ENCODE measurements at regions not wholly inside any gene's neighbourhood (a gene's known extent, or its start where the extent isn't known, plus 50 kb on each side); places are given as distances from the start of the nearest gene placed in this dataset.
"Not testable (repeated sequence)": the region's sequence is repeated elsewhere in the genome, so short reads cannot be mapped to it uniquely, and the experiment has no call there.

- intact Hi-C loops (cut with micrococcal nuclease) = loop anchor here (2.0 kb wide), 1 partner anchor 15 kb away; no protein-coding TSS in a partner anchor
- H3K27ac Mint-ChIP-seq = peak overlapping the region in 1 of 7 donors; percentile 10
Observed at GRCh38 chr5:99019812-99020697, 91.2 kb upstream of the CHD1 start.

DNA sequence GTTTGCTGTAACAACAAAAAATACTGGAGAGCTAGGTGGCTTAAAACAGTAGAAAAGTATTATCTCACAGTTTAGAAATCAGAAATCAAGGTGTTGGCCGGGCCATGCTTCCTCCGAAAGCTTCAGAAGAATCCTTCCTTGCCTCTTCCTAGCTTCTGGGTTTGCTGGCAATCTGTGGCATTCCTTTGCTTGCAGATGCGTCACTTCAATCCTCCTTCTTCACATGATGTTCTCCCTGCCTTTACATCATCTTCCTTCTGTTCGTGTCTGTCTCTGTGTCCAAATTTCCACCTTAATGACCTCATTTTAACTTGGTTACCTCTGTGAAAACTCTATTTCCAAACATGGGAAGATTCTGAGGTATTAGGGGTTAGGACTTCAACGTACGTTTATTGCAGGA is 90.4 kb upstream of the CHD1 start:
- POLR2A ChIA-PET (ENCODE audit: partially characterized antibody) = interaction anchor here (2.0 kb wide), 1 partner anchor 90 kb away, joined by 7 read pairs; the partner anchor contains the start of gene CHD1
- Histone ChIP-seq H3K36me3 (ENCODE audit: insufficient read depth, low read length) (no peaks in the 10 kb centered on the region), H3K27ac (ENCODE audit: low read depth, low read length) (no peak overlapping the region), H3K27me3 (ENCODE audit: insufficient read depth, low read length) (no peaks in the 10 kb centered on the region), H3K4me1 (ENCODE audit: insufficient read depth, low read length) (no peaks in the 10 kb centered on the region), H3K9me3 (ENCODE audit: control insufficient read depth in 1 of 2, low read length in 2 of 2) (no peaks in the 10 kb centered on the region), H3K4me3 (ENCODE audit: low read length in 2 of 2) (no peak overlapping the region)
- H3K4me1 Mint-ChIP-seq = peaks cover 0 to 6% (median 3%) of the 10 kb centered on the region in 4 donors
- intact Hi-C loops (cut with micrococcal nuclease) = no loop called here
- no peaks in the 10 kb centered on the region for H3K36me3 Mint-ChIP-seq
- no peak overlapping the region for H3K4me3 Mint-ChIP-seq
- CTCF ChIA-PET (ENCODE audit: partially characterized antibody) = interaction anchor here (1.0 kb wide), 1 partner anchor 41 kb away, joined by 4 read pairs; no protein-coding TSS in a partner anchor
- no peak for DNase-seq
- H3K27me3 Mint-ChIP-seq = no peaks in the 10 kb centered on the region
- H3K27ac Mint-ChIP-seq = no peak overlapping the region
- no peaks in the 10 kb centered on the region for H3K9me3 Mint-ChIP-seq

More at GRCh38 chr5:99019812-99020697, 91.2 kb upstream of the CHD1 start:
- Histone ChIP-seq H3K27ac (ENCODE audit: low read depth, low read length) (no peak overlapping the region), H3K36me3 (ENCODE audit: insufficient read depth, low read length) (no peaks in the 10 kb centered on the region), H3K4me1 (ENCODE audit: insufficient read depth, low read length) (no peaks in the 10 kb centered on the region), H3K27me3 (ENCODE audit: insufficient read depth, low read length) (no peaks in the 10 kb centered on the region), H3K4me3 (ENCODE audit: low read length in 2 of 2) (no peak overlapping the region), H3K9me3 (ENCODE audit: control insufficient read depth in 1 of 2, low read length in 2 of 2) (no peaks in the 10 kb centered on the region)
- CTCF ChIA-PET (ENCODE audit: partially characterized antibody) = no interaction called here
- peaks cover 0 to 6% (median 3%) of the 10 kb centered on the region in 4 donors for H3K4me1 Mint-ChIP-seq
- H3K4me3 Mint-ChIP-seq = no peak overlapping the region
- POLR2A ChIA-PET (ENCODE audit: partially characterized antibody) = interaction anchor here (2.0 kb wide), 1 partner anchor 91 kb away, joined by 7 read pairs; the partner anchor contains the start of gene CHD1
- no peak for DNase-seq
- no peaks in the 10 kb centered on the region for H3K36me3 Mint-ChIP-seq
- H3K9me3 Mint-ChIP-seq = no peaks in the 10 kb centered on the region
- no peaks in the 10 kb centered on the region for H3K27me3 Mint-ChIP-seq

- intact Hi-C loops (cut with micrococcal nuclease) = no loop called here
- Mint-ChIP-seq H3K4me1 (peaks cover 4 to 6% (median 6%) of the 10 kb centered on the region in 4 donors), H3K4me3 (no peak overlapping the region), H3K27ac (no peak overlapping the region), H3K36me3 (no peaks in the 10 kb centered on the region), H3K9me3 (peaks cover 0 to 5% (median 0%) of the 10 kb centered on the region in 8 donors), H3K27me3 (no peaks in the 10 kb centered on the region)
- POLR2A ChIA-PET (ENCODE audit: partially characterized antibody) = no interaction called here
- peaks cover under 1% of the 10 kb centered on the region for H3K4me1 ChIP-seq (ENCODE audit: insufficient read depth, low read length)
- DNase-seq = no peak
- H3K36me3 ChIP-seq (ENCODE audit: insufficient read depth, low read length) = no peaks in the 10 kb centered on the region
- H3K27ac ChIP-seq (ENCODE audit: low read depth, low read length) = no peak overlapping the region
- H3K27me3 ChIP-seq (ENCODE audit: insufficient read depth, low read length) = no peaks in the 10 kb centered on the region
- CTCF ChIA-PET (ENCODE audit: partially characterized antibody) = no interaction called here
- no peaks in the 10 kb centered on the region for H3K9me3 ChIP-seq (ENCODE audit: control insufficient read depth in 1 of 2, low read length in 2 of 2)
- H3K4me3 ChIP-seq (ENCODE audit: low read length in 2 of 2) = no peak overlapping the region
Observed at GRCh38 chr5:99010294-99010693, 81.5 kb upstream of the CHD1 start.

GRCh38 chr5:99008009-99008408 is 79.2 kb upstream of the CHD1 start:
- H3K9me3 Mint-ChIP-seq; H3K4me3 Mint-ChIP-seq; POLR2A ChIA-PET (ENCODE audit: partially characterized antibody); H3K27me3 Mint-ChIP-seq; H3K4me3 ChIP-seq (ENCODE audit: low read length in 2 of 2); H3K27ac Mint-ChIP-seq; H3K36me3 ChIP-seq (ENCODE audit: insufficient read depth, low read length); H3K36me3 Mint-ChIP-seq; CTCF ChIA-PET (ENCODE audit: partially characterized antibody); H3K9me3 ChIP-seq (ENCODE audit: control insufficient read depth in 1 of 2, low read length in 2 of 2); H3K27me3 ChIP-seq (ENCODE audit: insufficient read depth, low read length); DNase-seq; intact Hi-C loops (cut with micrococcal nuclease); H3K27ac ChIP-seq (ENCODE audit: low read depth, low read length): not testable (repeated sequence)
- peaks cover 13 to 20% (median 15%) of the 10 kb centered on the region in 4 donors for H3K4me1 Mint-ChIP-seq
- peaks cover 13% of the 10 kb centered on the region for H3K4me1 ChIP-seq (ENCODE audit: insufficient read depth, low read length)

- H3K9me3 ChIP-seq (ENCODE audit: control insufficient read depth in 1 of 2, low read length in 2 of 2) = no peaks in the 10 kb centered on the region
- H3K27me3 ChIP-seq (ENCODE audit: insufficient read depth, low read length) = no peaks in the 10 kb centered on the region
- Mint-ChIP-seq H3K27ac (peak overlapping the region in 6 of 7 donors; percentile 1 to 84 (median 55)), H3K36me3 (no peaks in the 10 kb centered on the region), H3K4me1 (peaks cover 17 to 22% (median 19%) of the 10 kb centered on the region in 4 donors), H3K4me3 (no peak overlapping the region), H3K9me3 (peaks cover 0 to 3% (median 0%) of the 10 kb centered on the region in 8 donors), H3K27me3 (no peaks in the 10 kb centered on the region)
- intact Hi-C loops (cut with micrococcal nuclease) = no loop called here
- ChIA-PET CTCF (ENCODE audit: partially characterized antibody) (interaction anchor here (0.8 to 1.3 kb wide), 2 partner anchors 22 to 27 kb away, joined by 3 to 5 read pairs; no protein-coding TSS in a partner anchor), POLR2A (ENCODE audit: partially characterized antibody) (no interaction called here)
- H3K4me1 ChIP-seq (ENCODE audit: insufficient read depth, low read length) = peaks cover 13% of the 10 kb centered on the region
- no peak overlapping the region for H3K4me3 ChIP-seq (ENCODE audit: low read length in 2 of 2)
- DNase-seq = no peak
- H3K27ac ChIP-seq (ENCODE audit: low read depth, low read length) = no peak overlapping the region
- H3K36me3 ChIP-seq (ENCODE audit: insufficient read depth, low read length) = no peaks in the 10 kb centered on the region
Observed at GRCh38 chr5:99005506-99005905, 76.7 kb upstream of the CHD1 start.

GRCh38 chr5:99004960-99005359 is 76.2 kb upstream of the CHD1 start:
- Mint-ChIP-seq H3K27me3 (no peaks in the 10 kb centered on the region), H3K4me1 (peaks cover 17 to 22% (median 19%) of the 10 kb centered on the region in 4 donors), H3K27ac (peak overlapping the region; percentile 17 to 84 (median 49)), H3K36me3 (no peaks in the 10 kb centered on the region), H3K9me3 (peaks cover 0 to 3% (median 0%) of the 10 kb centered on the region in 8 donors), H3K4me3 (no peak overlapping the region)
- Histone ChIP-seq H3K4me3 (ENCODE audit: low read length in 2 of 2) (no peak overlapping the region), H3K9me3 (ENCODE audit: control insufficient read depth in 1 of 2, low read length in 2 of 2) (no peaks in the 10 kb centered on the region), H3K27ac (ENCODE audit: low read depth, low read length) (no peak overlapping the region), H3K4me1 (ENCODE audit: insufficient read depth, low read length) (peaks cover 13% of the 10 kb centered on the region), H3K27me3 (ENCODE audit: insufficient read depth, low read length) (no peaks in the 10 kb centered on the region), H3K36me3 (ENCODE audit: insufficient read depth, low read length) (no peaks in the 10 kb centered on the region)
- ChIA-PET CTCF (ENCODE audit: partially characterized antibody) (interaction anchor here (0.8 to 1.3 kb wide), 2 partner anchors 22 to 27 kb away, joined by 3 to 5 read pairs; no protein-coding TSS in a partner anchor), POLR2A (ENCODE audit: partially characterized antibody) (interaction anchor here (0.8 to 1.3 kb wide), 3 partner anchors 54 to 75 kb away, joined by 3 to 4 read pairs (median 4); no protein-coding TSS in a partner anchor)
- peak; percentile 33 to 66 (median 47) for DNase-seq
- intact Hi-C loops (cut with micrococcal nuclease) = no loop called here

DNA sequence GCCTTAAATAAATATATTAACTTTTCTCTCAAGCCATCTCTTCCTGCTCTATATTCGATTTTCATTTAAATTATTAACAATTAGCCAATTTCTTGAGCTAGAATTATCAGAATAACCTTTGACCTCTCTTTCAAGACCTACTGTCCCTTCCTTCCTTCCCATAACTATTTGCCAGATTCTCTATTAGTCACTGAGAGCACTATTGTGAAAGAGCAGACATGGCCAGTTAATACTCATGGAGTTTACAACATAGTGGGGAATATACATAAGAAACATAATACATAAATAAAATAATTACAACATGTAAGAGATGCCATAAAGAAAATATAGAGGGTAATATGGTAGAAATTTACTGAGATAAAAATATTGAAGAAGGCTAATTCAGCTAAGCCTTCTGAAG is 72.1 kb upstream of the CHD1 start:
- no peak overlapping the region for H3K4me3 ChIP-seq (ENCODE audit: low read length in 2 of 2)
- H3K4me3 Mint-ChIP-seq = no peak overlapping the region
- H3K27me3 ChIP-seq (ENCODE audit: insufficient read depth, low read length) = no peaks in the 10 kb centered on the region
- no peaks in the 10 kb centered on the region for H3K9me3 ChIP-seq (ENCODE audit: control insufficient read depth in 1 of 2, low read length in 2 of 2)
- H3K27me3 Mint-ChIP-seq = no peaks in the 10 kb centered on the region
- POLR2A ChIA-PET (ENCODE audit: partially characterized antibody) = no interaction called here
- CTCF ChIA-PET (ENCODE audit: partially characterized antibody) = no interaction called here
- no peaks in the 10 kb centered on the region for H3K36me3 ChIP-seq (ENCODE audit: insufficient read depth, low read length)
- DNase-seq = no peak
- peak overlapping the region in 2 of 7 donors; percentile 36 to 69 for H3K27ac Mint-ChIP-seq
- intact Hi-C loops (cut with micrococcal nuclease) = no loop called here
- H3K27ac ChIP-seq (ENCODE audit: low read depth, low read length) = no peak overlapping the region
- H3K4me1 ChIP-seq (ENCODE audit: insufficient read depth, low read length) = peaks cover 13% of the 10 kb centered on the region
- peaks cover 17 to 22% (median 19%) of the 10 kb centered on the region in 4 donors for H3K4me1 Mint-ChIP-seq
- no peaks in the 10 kb centered on the region for H3K9me3 Mint-ChIP-seq
- no peaks in the 10 kb centered on the region for H3K36me3 Mint-ChIP-seq
